ENCODE measurements at regions not wholly inside any gene's neighbourhood (a gene's known extent, or its start where the extent isn't known, plus 50 kb on each side); places are given as distances from the start of the nearest gene placed in this dataset.

GRCh38 chr15:85847031-85847430 is 52.3 kb upstream of the KLHL25 start:
- ATAC-seq = no peak

- no peak for ATAC-seq
Measured at GRCh38 chr15:85849946-85850345, 55.2 kb upstream of the KLHL25 start.

GRCh38 chr15:85852969-85853368 is 58.2 kb upstream of the KLHL25 start:
- no peak for ATAC-seq

GRCh38 chr15:85854345-85855097 is 59.8 kb upstream of the KLHL25 start:
- peak; percentile 51 for ATAC-seq

- ATAC-seq = peak; percentile 91
Measured at GRCh38 chr15:85858586-85859375, 64.1 kb upstream of the KLHL25 start.

- no peak for ATAC-seq
Measured at GRCh38 chr15:85859671-85860070, 64.9 kb upstream of the KLHL25 start.

GRCh38 chr15:85860394-85861161 is 65.9 kb upstream of the KLHL25 start:
- ATAC-seq = no peak

- ATAC-seq = no peak
Measured at GRCh38 chr15:85865070-85865684, 70.5 kb upstream of the KLHL25 start.

GRCh38 chr15:85867250-85867649 is 72.5 kb upstream of the KLHL25 start:
- no peak for ATAC-seq

- no peak for ATAC-seq
Measured at GRCh38 chr15:85869124-85869523, 74.4 kb upstream of the KLHL25 start.

GRCh38 chr15:85870216-85871014 is 75.7 kb upstream of the KLHL25 start:
- ATAC-seq = no peak

GRCh38 chr15:85871545-85871944 is 76.8 kb upstream of the KLHL25 start:
- ATAC-seq = no peak

GRCh38 chr15:85872125-85872524 is 77.4 kb upstream of the KLHL25 start:
- ATAC-seq = no peak

- ATAC-seq = no peak
Measured at GRCh38 chr15:85874236-85874635, 79.5 kb upstream of the KLHL25 start.

GRCh38 chr15:85875756-85876155 is 81.0 kb upstream of the KLHL25 start:
- no peak for ATAC-seq

- peak; percentile 60 for ATAC-seq
Measured at GRCh38 chr15:85878828-85879225, 84.1 kb upstream of the KLHL25 start.

GRCh38 chr15:85879334-85880163 is 84.8 kb upstream of the KLHL25 start:
- no peak for ATAC-seq

- no peak for ATAC-seq
Measured at GRCh38 chr15:85880501-85881190, 85.9 kb upstream of the KLHL25 start.

- ATAC-seq = no peak
Measured at GRCh38 chr15:85886309-85886811, 91.6 kb upstream of the KLHL25 start.

- no peak for ATAC-seq
Measured at GRCh38 chr15:85889956-85890619, 95.4 kb upstream of the KLHL25 start.

Data from esophagus mucosa (tissue), 1 donor.